HG03039 (cell line): ENCODE measurements at regions not wholly inside any gene's neighbourhood (a gene's known extent, or its start where the extent isn't known, plus 50 kb on each side); places are given as distances from the start of the nearest gene placed in this dataset.

Source experiments
- ATAC-seq: cut with Tn5 transposase; IDR thresholded peaks from one replicate; pipeline ENCODE4 v1.9.1; 2021; ENCODE audit warnings: mild to moderate bottlenecking, moderate library complexity; ENCODE audit not compliant: unreplicated experiment

GRCh38 chr3:115518100-115518852 is 105.0 kb upstream of the GAP43 start:
- ATAC-seq = no peak

- ATAC-seq = no peak
Measured at GRCh38 chr3:115520241-115520640, 103.1 kb upstream of the GAP43 start.

DNA sequence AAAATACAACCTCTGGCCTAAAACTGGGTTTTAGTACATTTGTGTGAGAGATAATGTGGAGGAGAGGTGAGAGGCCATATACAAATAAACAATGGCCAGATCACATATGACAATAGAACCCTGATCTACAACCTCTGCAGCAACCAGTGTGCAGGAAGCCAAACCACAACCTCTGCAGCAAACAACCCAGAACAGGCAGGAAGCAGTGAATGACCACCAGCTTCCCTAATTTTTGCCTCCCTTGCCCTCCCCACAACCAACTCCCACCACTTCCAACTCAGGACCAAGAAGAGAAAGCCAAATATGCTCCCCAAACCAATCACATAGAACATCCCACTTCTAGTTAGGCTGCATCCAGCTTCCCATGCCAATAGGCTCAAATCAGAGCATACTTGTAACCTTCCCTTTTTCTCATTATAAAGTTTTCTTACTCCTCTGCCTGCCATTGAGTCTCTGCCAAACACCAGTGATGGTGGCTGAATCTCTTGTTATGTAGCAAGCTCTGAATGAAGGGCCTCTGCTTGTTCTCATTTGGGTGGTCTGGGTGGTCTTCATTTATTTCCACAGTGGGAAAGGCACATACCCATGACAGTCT is 102.6 kb upstream of the GAP43 start:
- no peak for ATAC-seq

- no peak for ATAC-seq
Measured at GRCh38 chr3:115523458-115523857, 99.9 kb upstream of the GAP43 start.

DNA sequence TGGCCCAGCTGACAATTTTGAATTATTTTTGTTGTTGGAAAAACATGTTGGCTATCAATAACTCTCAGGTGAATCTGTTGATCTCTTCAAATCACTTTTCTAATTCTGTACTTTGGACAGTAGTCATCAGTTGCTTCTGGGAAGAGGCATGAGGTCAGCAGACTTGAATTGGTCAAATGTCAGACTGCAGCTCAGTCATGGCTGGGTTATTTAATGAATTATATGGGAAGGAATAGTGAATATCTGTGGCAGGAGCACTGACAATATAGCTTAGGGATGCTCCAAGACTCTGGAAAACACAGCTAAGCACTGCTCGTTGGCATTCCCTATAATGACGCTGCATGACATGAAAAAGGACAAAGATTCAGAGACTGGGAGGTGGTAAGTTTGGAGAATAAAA is 98.8 kb upstream of the GAP43 start:
- no peak for ATAC-seq

GRCh38 chr3:115525731-115526130 is 97.6 kb upstream of the GAP43 start:
- no peak for ATAC-seq

- no peak for ATAC-seq
Measured at GRCh38 chr3:115533218-115533617, 90.1 kb upstream of the GAP43 start.

DNA sequence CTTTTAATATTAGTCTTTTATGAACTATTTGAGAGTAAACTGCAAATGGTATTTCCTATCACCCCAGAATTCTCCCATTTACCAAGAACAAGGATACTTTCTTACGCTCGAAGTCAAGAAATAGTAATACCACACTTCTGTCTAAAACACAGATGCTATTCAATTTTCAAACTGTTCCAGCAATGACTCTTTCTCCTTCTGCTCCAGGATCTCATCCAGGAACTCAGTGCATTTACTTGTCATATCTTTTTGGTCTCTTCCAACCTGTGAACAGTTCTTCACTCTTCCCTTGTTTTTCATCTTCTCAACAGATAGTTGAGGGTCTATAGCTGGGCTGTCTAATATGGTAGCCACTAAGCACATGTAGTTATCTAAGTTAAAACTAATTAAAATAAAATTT is 87.1 kb upstream of the GAP43 start:
- ATAC-seq = no peak

GRCh38 chr3:115537669-115538068 is 85.6 kb upstream of the GAP43 start:
- ATAC-seq = no peak

DNA sequence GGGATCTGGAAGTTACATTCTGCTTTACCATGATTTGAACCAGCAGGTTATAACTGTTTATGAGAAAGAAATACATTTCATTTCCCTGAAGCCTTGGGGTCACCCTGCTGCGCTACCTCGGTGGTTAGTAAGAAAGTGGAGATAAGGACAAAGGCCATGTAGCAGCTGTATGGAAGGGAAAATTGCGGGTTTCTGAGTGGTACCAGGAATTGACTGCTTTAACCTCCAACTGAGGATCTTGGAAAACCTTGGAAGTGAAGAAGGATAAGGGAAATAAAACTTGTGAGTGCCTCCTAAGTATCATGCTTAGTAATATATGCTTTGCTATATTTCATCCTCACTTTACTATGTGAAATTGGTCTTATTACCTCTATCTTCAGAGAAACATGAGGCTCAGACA is 76.1 kb upstream of the GAP43 start:
- no peak for ATAC-seq

- no peak for ATAC-seq
Measured at GRCh38 chr3:115548611-115549010, 74.7 kb upstream of the GAP43 start.

DNA sequence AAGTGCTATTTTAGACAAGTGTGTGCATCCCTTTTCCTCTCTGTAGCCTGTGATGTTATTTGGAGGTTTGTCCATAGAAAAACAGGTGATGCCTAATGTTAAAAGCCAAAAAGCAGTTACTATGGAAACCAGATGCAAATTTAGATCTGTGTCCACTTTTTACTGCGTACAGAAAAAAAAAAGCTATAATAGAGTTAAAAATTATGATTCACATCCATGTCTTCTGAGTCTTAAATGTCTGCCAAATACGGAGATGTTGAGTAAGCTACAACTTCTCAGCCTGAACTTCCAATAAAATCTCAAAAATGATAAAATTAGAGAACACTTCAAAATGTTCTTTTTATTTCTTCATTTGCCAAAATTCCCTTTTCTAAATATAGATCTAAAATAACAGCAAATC is 74.2 kb upstream of the GAP43 start:
- no peak for ATAC-seq

DNA sequence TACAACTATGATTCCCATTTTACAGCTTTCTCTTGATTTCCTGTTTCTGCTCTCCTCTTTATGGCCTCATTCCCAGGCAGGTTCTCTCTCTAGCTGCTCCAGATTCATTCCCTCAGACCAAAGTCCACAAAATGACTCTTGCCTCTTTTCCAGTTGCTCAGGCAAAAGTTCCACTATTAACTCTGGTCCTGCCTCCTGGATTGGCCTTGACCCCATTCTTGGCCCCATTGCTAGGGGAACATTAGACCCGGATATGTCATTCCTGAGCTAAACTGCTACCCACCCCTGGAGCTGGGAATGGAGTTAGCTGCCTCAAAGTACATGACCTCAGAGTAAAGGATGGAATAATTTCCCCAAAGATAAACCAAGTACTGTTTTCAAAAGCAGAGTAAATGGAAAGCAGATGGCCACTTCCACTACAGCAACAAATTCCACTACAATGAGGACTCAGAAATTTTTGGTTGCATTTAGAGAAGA is 73.0 kb upstream of the GAP43 start:
- ATAC-seq = no peak

- no peak for ATAC-seq
Measured at GRCh38 chr3:115551016-115551415, 72.3 kb upstream of the GAP43 start.

DNA sequence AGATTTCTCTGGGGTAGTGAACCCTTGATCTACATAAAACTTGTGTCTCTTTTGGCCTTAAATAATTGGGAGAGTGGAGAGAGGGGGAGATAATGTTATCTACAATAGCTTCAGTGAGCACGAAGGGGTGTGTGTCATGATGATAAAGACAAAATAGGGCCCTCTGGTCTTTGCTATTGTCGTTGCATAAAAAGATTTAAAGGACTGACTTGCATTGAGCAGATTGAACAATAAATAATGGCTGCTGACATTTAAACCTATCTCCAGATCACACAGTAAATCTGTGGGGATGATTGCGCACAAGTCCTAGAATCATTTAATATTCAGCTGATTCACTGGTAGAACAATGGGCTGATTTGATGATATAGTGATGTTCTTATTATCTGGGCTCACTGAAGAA is 71.3 kb upstream of the GAP43 start:
- no peak for ATAC-seq

DNA sequence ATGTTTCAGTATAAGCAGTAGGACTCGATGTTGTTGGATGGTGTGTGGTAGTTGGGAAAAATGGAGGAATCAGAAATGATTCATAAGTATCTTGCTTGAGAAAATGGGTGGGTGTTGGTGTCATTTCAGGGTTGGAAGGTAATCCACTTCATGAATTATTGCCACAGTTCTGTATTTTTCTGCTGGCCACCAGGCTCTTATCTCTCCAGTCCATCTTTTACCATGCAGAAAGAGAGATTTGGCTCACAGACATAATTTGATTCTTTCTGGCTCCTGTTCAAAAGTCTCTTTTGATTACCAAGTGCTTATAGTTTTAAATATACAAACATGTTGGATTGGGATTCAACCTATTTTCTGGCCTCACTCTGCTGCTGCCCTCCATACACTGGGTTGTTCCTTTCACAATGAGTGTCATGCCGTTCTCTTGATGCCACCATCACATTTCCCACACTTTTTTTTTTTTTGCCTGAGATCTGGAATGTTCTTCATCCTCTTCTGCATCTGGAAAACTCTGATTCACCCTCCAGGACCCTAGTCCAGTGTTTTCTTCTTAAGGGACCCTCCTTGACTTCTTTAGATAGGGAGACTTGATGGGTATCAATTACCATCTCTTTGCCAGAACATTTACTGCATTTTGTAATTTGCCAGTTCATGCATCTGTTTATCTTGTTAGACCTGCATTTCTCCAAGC is 69.4 kb upstream of the GAP43 start:
- no peak for ATAC-seq

DNA sequence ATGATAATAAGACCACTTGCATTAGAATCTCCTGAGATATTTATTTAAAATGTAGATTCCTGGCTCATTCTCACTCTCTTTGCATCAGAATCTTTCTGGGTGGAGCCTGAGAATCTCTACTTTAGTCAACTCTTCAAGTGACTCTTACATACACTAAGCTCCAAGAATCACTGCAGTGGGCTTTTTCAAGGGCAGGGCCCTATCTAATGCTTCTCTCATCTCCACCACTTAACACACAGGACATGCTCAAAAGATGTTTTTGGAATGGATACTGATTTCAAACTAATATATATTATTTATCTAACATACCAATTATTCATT is 68.9 kb upstream of the GAP43 start:
- ATAC-seq = no peak

- ATAC-seq = no peak
Measured at GRCh38 chr3:115562636-115563267, 60.6 kb upstream of the GAP43 start.

DNA sequence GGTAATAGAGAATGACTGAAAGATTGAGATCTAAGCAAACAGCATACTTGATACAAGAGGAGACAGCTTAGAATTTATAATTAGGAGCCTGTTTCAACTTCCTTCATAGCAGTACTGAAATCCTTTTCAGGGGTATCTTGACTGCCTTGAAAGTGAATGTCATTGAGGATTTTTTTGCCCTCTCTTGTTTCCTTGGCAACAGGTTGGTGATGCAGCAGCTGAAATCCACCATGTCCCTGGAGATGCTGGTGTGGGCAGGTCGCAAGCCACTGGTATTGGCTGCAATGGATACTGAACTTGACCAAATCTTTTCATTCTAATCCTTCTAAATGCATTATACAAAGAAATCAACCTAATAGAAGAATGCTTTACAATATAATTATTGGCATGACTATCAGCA is 59.3 kb upstream of the GAP43 start:
- ATAC-seq = no peak

- ATAC-seq = no peak
Measured at GRCh38 chr3:115571413-115571812, 51.9 kb upstream of the GAP43 start.
